H9 (cell line): ENCODE measurements at regions not wholly inside any gene's neighbourhood (a gene's known extent, or its start where the extent isn't known, plus 50 kb on each side); places are given as distances from the start of the nearest gene placed in this dataset.

Experiments
- DNase-seq: peaks from one replicate; pipeline ENCODE4 v3.0.0-alpha.2; 2017
- H2AFZ ChIP-seq: one replicate; pipeline ENCODE4 v1.6.1; 2013; ENCODE audit warnings: mild to moderate bottlenecking, low read length, control low read depth, moderate library complexity
- H2AK5ac ChIP-seq: 2 replicates; pipeline ENCODE4 v1.6.1; 2013; ENCODE audit warnings: low read length, control low read depth, mixed read lengths; ENCODE audit not compliant: insufficient read length
- H2BK120ac ChIP-seq: one replicate; pipeline ENCODE4 v1.6.1; 2013; ENCODE audit warnings: low read depth, mild to moderate bottlenecking, low read length, control low read depth, inconsistent platforms; ENCODE audit not compliant: poor library complexity, severe bottlenecking
- H2BK12ac ChIP-seq: 2 replicates; pipeline ENCODE4 v1.6.1; 2013; ENCODE audit warnings: low read length, control low read depth, mixed read lengths, low read depth; ENCODE audit not compliant: insufficient read length
- H2BK15ac ChIP-seq: 2 replicates; pipeline ENCODE4 v1.6.1; 2013; ENCODE audit warnings: low read depth, low read length, control low read depth
- H2BK20ac ChIP-seq: one replicate; pipeline ENCODE4 v1.6.1; 2013; ENCODE audit warnings: low read depth, mild to moderate bottlenecking, low read length, control low read depth, inconsistent platforms; ENCODE audit not compliant: poor library complexity, severe bottlenecking
- H2BK5ac ChIP-seq: 2 replicates; pipeline ENCODE4 v1.6.1; 2013; ENCODE audit warnings: low read length, control low read depth, mixed read lengths; ENCODE audit not compliant: insufficient read length
- H3K14ac ChIP-seq: 2 replicates; pipeline ENCODE4 v1.6.1; 2013; ENCODE audit warnings: low read length, control low read depth; ENCODE audit not compliant: insufficient read depth
- H3K18ac ChIP-seq: 2 replicates; pipeline ENCODE4 v1.6.1; 2013; ENCODE audit warnings: low read depth, mild to moderate bottlenecking, mixed read lengths, low read length, control low read depth; ENCODE audit not compliant: insufficient read length
- H3K23ac ChIP-seq: 2 replicates; pipeline ENCODE4 v1.6.1; 2013; ENCODE audit warnings: low read length, control low read depth, mixed read lengths, low read depth; ENCODE audit not compliant: insufficient read length
- H3K23me2 ChIP-seq: 2 replicates; pipeline ENCODE4 v1.6.1; 2013; ENCODE audit warnings: low read depth, mild to moderate bottlenecking, mixed read lengths, low read length, control low read depth; ENCODE audit not compliant: insufficient read length, poor library complexity, severe bottlenecking
- H3K27ac ChIP-seq: 2 replicates; pipeline ENCODE4 v1.5.1; 2013; ENCODE audit warnings: low read length, control low read depth, mixed read lengths, low read depth; ENCODE audit not compliant: insufficient read length
- H3K27me3 ChIP-seq: 2 replicates; pipeline ENCODE4 v1.6.1; 2013; ENCODE audit warnings: low read length, control low read depth, inconsistent platforms; ENCODE audit not compliant: insufficient read depth
- H3K4ac ChIP-seq: 2 replicates; pipeline ENCODE4 v1.6.1; 2013; ENCODE audit warnings: low read depth, mild to moderate bottlenecking, control low read depth, inconsistent platforms, low read length, moderate library complexity
- H3K4me1 ChIP-seq: 2 replicates; pipeline ENCODE4 v1.6.1; 2013; ENCODE audit warnings: low read length, control low read depth, inconsistent platforms; ENCODE audit not compliant: insufficient read depth
- H3K4me2 ChIP-seq: 2 replicates; pipeline ENCODE4 v1.6.1; 2013; ENCODE audit warnings: low read length, control low read depth, mixed read lengths; ENCODE audit not compliant: insufficient read length, insufficient read depth
- H3K56ac ChIP-seq: 2 replicates; pipeline ENCODE4 v1.6.1; 2013; ENCODE audit warnings: low read depth, mild to moderate bottlenecking, mixed read lengths, low read length, control low read depth; ENCODE audit not compliant: insufficient read length
- H3K79me1 ChIP-seq: 2 replicates; pipeline ENCODE4 v1.6.1; 2013; ENCODE audit warnings: low read depth, mild to moderate bottlenecking, moderate library complexity, low read length, control low read depth, inconsistent platforms; ENCODE audit not compliant: insufficient read depth, poor library complexity, severe bottlenecking
- H3K79me2 ChIP-seq: 2 replicates; pipeline ENCODE4 v1.6.1; 2013; ENCODE audit warnings: low read length, control low read depth, inconsistent platforms; ENCODE audit not compliant: insufficient read depth
- H3K9ac ChIP-seq: 2 replicates; pipeline ENCODE4 v1.6.1; 2013; ENCODE audit warnings: low read length, control low read depth, mixed read lengths; ENCODE audit not compliant: insufficient read length; ENCODE audit errors: extremely low read depth
- H3K9me3 ChIP-seq: one replicate; pipeline ENCODE4 v1.6.1; 2013; ENCODE audit warnings: low read depth, low read length, inconsistent platforms; ENCODE audit not compliant: control insufficient read depth
- H3T11ph ChIP-seq: one replicate; pipeline ENCODE4 v1.6.1; 2013; ENCODE audit warnings: mild to moderate bottlenecking, low read length, control low read depth, inconsistent platforms
- H4K20me1 ChIP-seq: one replicate; pipeline ENCODE4 v1.6.1; 2013; ENCODE audit not compliant: control insufficient read depth, insufficient read length, insufficient read depth
- H4K5ac ChIP-seq: 2 replicates; pipeline ENCODE4 v1.6.1; 2013; ENCODE audit warnings: low read depth, mild to moderate bottlenecking, mixed read lengths, low read length, control low read depth; ENCODE audit not compliant: insufficient read length
- H4K8ac ChIP-seq: replicated peaks from 2 replicates; pipeline ENCODE4 v1.6.1; 2013; ENCODE audit warnings: low read length, control low read depth, mixed read lengths, low read depth; ENCODE audit not compliant: insufficient read length
- H4K91ac ChIP-seq: 2 replicates; pipeline ENCODE4 v1.6.1; 2013; ENCODE audit warnings: low read depth, mild to moderate bottlenecking, moderate library complexity, mixed read lengths, low read length, control low read depth; ENCODE audit not compliant: insufficient read length
- H3K27ac Mint-ChIP-seq, 3 experiments: 2 replicates in 2 of 3; 3 replicates in 1 of 3; pipeline ENCODE4 v1.8.0; 2020 to 2021; ENCODE audit warnings: mixed read lengths in 3 of 3, mild to moderate bottlenecking in 1 of 3, moderate library complexity in 1 of 3
- H3K27me3 Mint-ChIP-seq: 2 replicates; pipeline ENCODE4 v1.8.0; 2021; ENCODE audit warnings: low read depth, mild to moderate bottlenecking, moderate library complexity, mixed read lengths
- H3K36me3 Mint-ChIP-seq, 3 experiments: 2 replicates in 2 of 3; 3 replicates in 1 of 3; pipeline ENCODE4 v1.8.0; 2020 to 2021; ENCODE audit warnings: low read depth in 3 of 3, mixed read lengths in 3 of 3; ENCODE audit not compliant: insufficient read depth in 1 of 3
- H3K4me1 Mint-ChIP-seq, 2 experiments: 2 replicates each; pipeline ENCODE4 v1.8.0; 2020; ENCODE audit warnings: mixed read lengths in 2 of 2
- H3K4me3 Mint-ChIP-seq, 2 experiments: 2 replicates in 1 of 2; 3 replicates in 1 of 2; pipeline ENCODE4 v1.8.0; 2020 to 2021; ENCODE audit warnings: mild to moderate bottlenecking in 2 of 2, mixed read lengths in 2 of 2, moderate library complexity in 1 of 2
- H3K9me3 Mint-ChIP-seq, 2 experiments: 2 replicates in 1 of 2; 3 replicates in 1 of 2; pipeline ENCODE4 v1.8.0; 2020; ENCODE audit warnings: mild to moderate bottlenecking in 2 of 2, mixed read lengths in 2 of 2, moderate library complexity in 1 of 2
- WGBS: extraction: QIAGEN DNeasy Blood & Tissue Kit; methylation state at CpG from one replicate; pipeline ENCODE4 v1.1.7; 2013; ENCODE audit warnings: missing lambda C conversion rate, low lambda C conversion rate, mixed read lengths; ENCODE audit not compliant: insufficient read length; ENCODE audit errors: extremely low coverage; 5-methylcytosine and 5-hydroxymethylcytosine counted together
- TF ChIP-seq, protein P1 (sequence below): fragments of 200-600 bp; sonication (generic); conservative IDR thresholded peaks from 3 replicates; pipeline ENCODE4 v1.8.0; 2021; ENCODE audit warnings: antibody characterized with exemption, mild to moderate bottlenecking

DNA sequence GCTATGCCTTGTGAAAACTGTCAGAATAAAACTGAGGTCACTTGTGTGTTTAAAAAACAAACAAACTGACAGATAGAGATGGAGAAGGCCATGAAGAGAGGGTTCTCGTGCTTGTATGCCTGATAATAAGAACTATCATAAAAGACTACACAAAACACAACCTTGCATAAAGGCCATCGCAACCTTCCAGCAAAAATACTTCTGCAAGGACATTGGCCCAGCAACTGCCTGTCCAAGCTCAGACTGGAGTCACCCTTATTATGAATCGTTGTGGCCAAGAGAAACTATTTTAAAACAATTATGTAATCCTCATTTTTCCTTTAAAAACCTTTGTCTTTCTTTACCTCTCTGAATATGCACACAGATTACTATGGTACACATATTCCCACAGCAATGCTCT is 93.0 kb upstream of the SMLR1 start:
- Histone ChIP-seq H3K4ac (no peak overlapping the region), H3K23me2 (no peaks in the 10 kb centered on the region), H4K8ac (no peak overlapping the region), H2BK20ac (no peak overlapping the region), H3K14ac (no peak overlapping the region), H3K27me3 (no peaks in the 10 kb centered on the region), H2BK5ac (no peak overlapping the region), H3K79me2 (no peaks in the 10 kb centered on the region), H3K18ac (no peak overlapping the region), H2BK120ac (no peak overlapping the region), H3K79me1 (no peaks in the 10 kb centered on the region), H3T11ph (no peak overlapping the region), H2AK5ac (no peak overlapping the region), H3K23ac (no peak overlapping the region), H3K4me1 (no peaks in the 10 kb centered on the region), H3K9me3 (no peaks in the 10 kb centered on the region), H4K91ac (no peak overlapping the region), H3K27ac (no peak overlapping the region), H2BK15ac (no peak overlapping the region), H3K9ac (no peak overlapping the region), H3K4me2 (no peak overlapping the region), H4K5ac (no peak overlapping the region), H4K20me1 (no peaks in the 10 kb centered on the region), H3K56ac (no peak overlapping the region), H2AFZ (no peak overlapping the region), H2BK12ac (no peak overlapping the region)
- Mint-ChIP-seq H3K36me3 (peaks cover 0 to 1% (median 0%) of the 10 kb centered on the region in 3 experiments; a peak in 1 of 7 replicates), H3K4me3 (no peak overlapping the region), H3K9me3 (peaks cover 3% of the 10 kb centered on the region in 2 experiments; a peak in 4 of 5 replicates), H3K27me3 (no peaks in the 10 kb centered on the region), H3K4me1 (0 out of 4 replicates have a peak, but pooled peaks cover 0 to 8% of the 10 kb centered on the region in 2 experiments), H3K27ac (no peak overlapping the region)
- DNase-seq, result no peak
- TF ChIP-seq, protein P1, sequence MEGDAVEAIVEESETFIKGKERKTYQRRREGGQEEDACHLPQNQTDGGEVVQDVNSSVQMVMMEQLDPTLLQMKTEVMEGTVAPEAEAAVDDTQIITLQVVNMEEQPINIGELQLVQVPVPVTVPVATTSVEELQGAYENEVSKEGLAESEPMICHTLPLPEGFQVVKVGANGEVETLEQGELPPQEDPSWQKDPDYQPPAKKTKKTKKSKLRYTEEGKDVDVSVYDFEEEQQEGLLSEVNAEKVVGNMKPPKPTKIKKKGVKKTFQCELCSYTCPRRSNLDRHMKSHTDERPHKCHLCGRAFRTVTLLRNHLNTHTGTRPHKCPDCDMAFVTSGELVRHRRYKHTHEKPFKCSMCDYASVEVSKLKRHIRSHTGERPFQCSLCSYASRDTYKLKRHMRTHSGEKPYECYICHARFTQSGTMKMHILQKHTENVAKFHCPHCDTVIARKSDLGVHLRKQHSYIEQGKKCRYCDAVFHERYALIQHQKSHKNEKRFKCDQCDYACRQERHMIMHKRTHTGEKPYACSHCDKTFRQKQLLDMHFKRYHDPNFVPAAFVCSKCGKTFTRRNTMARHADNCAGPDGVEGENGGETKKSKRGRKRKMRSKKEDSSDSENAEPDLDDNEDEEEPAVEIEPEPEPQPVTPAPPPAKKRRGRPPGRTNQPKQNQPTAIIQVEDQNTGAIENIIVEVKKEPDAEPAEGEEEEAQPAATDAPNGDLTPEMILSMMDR, result no peak
- no CpG with 5 or more reads among the region's 3 CpGs for WGBS
